Nucleus accumbens (tissue), 56 donors: ENCODE measurements at regions not wholly inside any gene's neighbourhood (a gene's known extent, or its start where the extent isn't known, plus 50 kb on each side); places are given as distances from the start of the nearest gene placed in this dataset.

Experiments
- DNase-seq, 56 donors: peaks; one replicate each; lab custom pipeline; 2025; lab: John Stamatoyannopoulos, UW

GRCh38 chr2:18156002-18156401 lies 277.5 kb downstream of the KCNS3 start:
- DNase-seq: no peak

GRCh38 chr2:18154812-18155211 lies 276.3 kb downstream of the KCNS3 start:
- DNase-seq: no peak

GRCh38 chr2:18154259-18154658 lies 275.8 kb downstream of the KCNS3 start:
- no peak for DNase-seq

- DNase-seq: no peak
Measured at GRCh38 chr2:18153741-18154140, 275.3 kb downstream of the KCNS3 start.

- DNase-seq: no peak
Measured at GRCh38 chr2:18151237-18151636, 272.8 kb downstream of the KCNS3 start.

- DNase-seq: no peak
Measured at GRCh38 chr2:18149660-18150246, 271.3 kb downstream of the KCNS3 start.

- DNase-seq: no peak
Measured at GRCh38 chr2:18136881-18137475, 258.5 kb downstream of the KCNS3 start.

- DNase-seq: no peak
Measured at GRCh38 chr2:18133310-18133709, 254.8 kb downstream of the KCNS3 start.

GRCh38 chr2:18132697-18133096 lies 254.2 kb downstream of the KCNS3 start:
- no peak for DNase-seq

GRCh38 chr2:18131761-18132160 lies 253.3 kb downstream of the KCNS3 start:
- no peak for DNase-seq

- no peak for DNase-seq
Measured at GRCh38 chr2:18129348-18129747, 250.9 kb downstream of the KCNS3 start.

GRCh38 chr2:18125303-18125702 lies 246.8 kb downstream of the KCNS3 start:
- no peak for DNase-seq

- DNase-seq: no peak
Measured at GRCh38 chr2:18124116-18124835, 245.8 kb downstream of the KCNS3 start.

GRCh38 chr2:18123577-18123976 lies 245.1 kb downstream of the KCNS3 start:
- no peak for DNase-seq

- DNase-seq: no peak
Measured at GRCh38 chr2:18123211-18123570, 244.7 kb downstream of the KCNS3 start.

- no peak for DNase-seq
Measured at GRCh38 chr2:18122544-18123210, 244.2 kb downstream of the KCNS3 start.

GRCh38 chr2:18119883-18120282 lies 241.4 kb downstream of the KCNS3 start:
- peak in 1 of 56 donors; percentile 26 for DNase-seq

- no peak for DNase-seq
Measured at GRCh38 chr2:18118703-18119102, 240.2 kb downstream of the KCNS3 start.

- peak in 1 of 56 donors; percentile 2 for DNase-seq
Measured at GRCh38 chr2:18117592-18117991, 239.1 kb downstream of the KCNS3 start.

GRCh38 chr2:18110222-18110621 lies 231.8 kb downstream of the KCNS3 start:
- DNase-seq: no peak

GRCh38 chr2:18106841-18107240 lies 228.4 kb downstream of the KCNS3 start:
- DNase-seq: no peak

GRCh38 chr2:18105929-18106328 lies 227.5 kb downstream of the KCNS3 start:
- no peak for DNase-seq
